HFF-Myc (cell line): ENCODE measurements at regions not wholly inside any gene's neighbourhood (a gene's known extent, or its start where the extent isn't known, plus 50 kb on each side); places are given as distances from the start of the nearest gene placed in this dataset.

ENCODE experiments used
- DNase-seq: peaks from one replicate; pipeline ENCODE4 v3.0.0-alpha.2; 2011; ENCODE audit warnings: low read depth; ENCODE audit errors: extremely low read depth
- H3K4me3 ChIP-seq: replicated peaks from 2 replicates; pipeline ENCODE4 v1.5.1; 2011; ENCODE audit warnings: low read depth, mild to moderate bottlenecking, control low read depth, low read length
- TF ChIP-seq, protein P1 (sequence below): IDR thresholded peaks from 2 replicates; pipeline ENCODE4 v1.5.1; 2012; ENCODE audit warnings: mild to moderate bottlenecking, low read depth, low read length, control low read depth; ENCODE audit errors: missing control alignments

- TF ChIP-seq, protein P1, sequence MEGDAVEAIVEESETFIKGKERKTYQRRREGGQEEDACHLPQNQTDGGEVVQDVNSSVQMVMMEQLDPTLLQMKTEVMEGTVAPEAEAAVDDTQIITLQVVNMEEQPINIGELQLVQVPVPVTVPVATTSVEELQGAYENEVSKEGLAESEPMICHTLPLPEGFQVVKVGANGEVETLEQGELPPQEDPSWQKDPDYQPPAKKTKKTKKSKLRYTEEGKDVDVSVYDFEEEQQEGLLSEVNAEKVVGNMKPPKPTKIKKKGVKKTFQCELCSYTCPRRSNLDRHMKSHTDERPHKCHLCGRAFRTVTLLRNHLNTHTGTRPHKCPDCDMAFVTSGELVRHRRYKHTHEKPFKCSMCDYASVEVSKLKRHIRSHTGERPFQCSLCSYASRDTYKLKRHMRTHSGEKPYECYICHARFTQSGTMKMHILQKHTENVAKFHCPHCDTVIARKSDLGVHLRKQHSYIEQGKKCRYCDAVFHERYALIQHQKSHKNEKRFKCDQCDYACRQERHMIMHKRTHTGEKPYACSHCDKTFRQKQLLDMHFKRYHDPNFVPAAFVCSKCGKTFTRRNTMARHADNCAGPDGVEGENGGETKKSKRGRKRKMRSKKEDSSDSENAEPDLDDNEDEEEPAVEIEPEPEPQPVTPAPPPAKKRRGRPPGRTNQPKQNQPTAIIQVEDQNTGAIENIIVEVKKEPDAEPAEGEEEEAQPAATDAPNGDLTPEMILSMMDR = no peak
- no peak for DNase-seq
- no peak overlapping the region for H3K4me3 ChIP-seq
Observed at GRCh38 chr5:39702928-39703327, 278.1 kb upstream of the DAB2 start.

DNA sequence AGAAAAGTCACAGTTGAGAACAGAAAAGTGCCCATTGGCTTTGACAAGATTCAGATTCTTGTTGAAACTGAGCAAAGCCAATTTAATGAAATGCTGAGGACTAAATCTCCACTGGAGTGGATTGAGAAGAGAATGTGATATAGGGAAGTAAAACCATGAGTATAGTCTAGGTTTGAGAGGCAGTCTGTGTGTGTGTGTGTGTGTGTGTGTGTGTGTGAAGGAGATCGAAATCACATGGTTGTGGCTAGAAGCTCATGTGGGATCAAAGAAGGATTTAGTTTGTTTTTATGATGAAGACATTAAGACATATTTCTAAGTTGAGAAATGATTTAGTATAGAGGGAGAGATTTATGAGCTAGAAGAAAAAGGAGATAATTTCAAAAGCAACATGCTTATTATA, 275.7 kb upstream of the DAB2 start:
- DNase-seq = no peak
- no peak overlapping the region for H3K4me3 ChIP-seq
- TF ChIP-seq, protein P1 = no peak

DNA sequence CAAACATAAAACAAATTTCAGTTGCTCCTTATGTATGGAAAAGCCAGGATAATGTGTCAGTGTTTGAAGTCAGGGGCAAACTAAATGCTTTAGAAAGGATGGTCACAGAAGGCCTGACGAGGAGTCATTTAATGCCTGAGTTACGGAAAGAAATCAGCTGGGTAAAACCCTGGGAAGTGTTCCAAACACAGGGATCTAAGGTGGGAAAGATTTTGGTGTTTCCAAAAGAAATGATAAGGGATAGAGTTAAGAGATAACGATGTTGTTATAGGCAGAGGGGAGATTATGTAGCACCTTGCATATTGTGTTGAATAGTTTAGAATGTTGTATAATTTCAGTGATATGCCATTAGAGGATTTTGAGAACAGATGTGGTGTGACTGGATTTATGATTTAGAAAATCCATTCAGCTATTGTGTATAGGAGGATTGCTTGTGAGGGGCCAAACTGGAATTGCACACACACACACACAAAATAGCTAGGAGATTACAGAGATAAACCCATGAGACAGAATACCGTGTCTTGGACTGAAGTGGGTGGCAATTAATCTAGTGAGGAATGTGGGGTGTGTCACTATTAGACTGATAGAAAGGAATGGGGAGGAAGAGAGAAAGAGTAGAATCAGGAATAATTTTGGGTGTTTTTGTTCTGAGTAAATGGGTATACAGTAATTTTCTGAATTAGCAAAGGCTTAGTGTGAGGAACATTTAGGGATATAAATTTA, 274.2 kb upstream of the DAB2 start:
- no peak for DNase-seq
- TF ChIP-seq, protein P1 = no peak
- H3K4me3 ChIP-seq = no peak overlapping the region

GRCh38 chr5:39697881-39698280, 273.1 kb upstream of the DAB2 start:
- DNase-seq = no peak
- H3K4me3 ChIP-seq = no peak overlapping the region
- TF ChIP-seq, protein P1 = no peak

GRCh38 chr5:39696672-39697398, 272.1 kb upstream of the DAB2 start:
- DNase-seq = no peak
- no peak overlapping the region for H3K4me3 ChIP-seq
- TF ChIP-seq, protein P1 = no peak

GRCh38 chr5:39691993-39692392, 267.2 kb upstream of the DAB2 start:
- H3K4me3 ChIP-seq = no peak overlapping the region
- TF ChIP-seq, protein P1 = no peak
- DNase-seq = no peak
